Left colon (tissue), 2 donors: ENCODE measurements at regions not wholly inside any gene's neighbourhood (a gene's known extent, or its start where the extent isn't known, plus 50 kb on each side); places are given as distances from the start of the nearest gene placed in this dataset.

Source experiments
- ATAC-seq: fragments of 200-7000 bp; cut with Tn5 transposase; one replicate; pipeline ENCODE4 v1.9.1; 2020; ENCODE audit warnings: mild to moderate bottlenecking, moderate library complexity
- DNase-seq, 2 donors: peaks; one replicate each; pipeline ENCODE4 v3.0.0-alpha.2; 2020
- intact Hi-C, 2 donors: fragments of 100-400 bp; cut with DNase I in 1 of 2; cut with micrococcal nuclease in 1 of 2; formaldehyde crosslinking; loops; one replicate each; pipeline versions ENCODE4 v1.11.2 to v1.14.0; 2022; cut with DNase I, micrococcal nuclease
- donor health status: DM: no; HTN: no; CAD: no.
- donor health status: DM: yes; HTN: yes; CAD: no.

DNA sequence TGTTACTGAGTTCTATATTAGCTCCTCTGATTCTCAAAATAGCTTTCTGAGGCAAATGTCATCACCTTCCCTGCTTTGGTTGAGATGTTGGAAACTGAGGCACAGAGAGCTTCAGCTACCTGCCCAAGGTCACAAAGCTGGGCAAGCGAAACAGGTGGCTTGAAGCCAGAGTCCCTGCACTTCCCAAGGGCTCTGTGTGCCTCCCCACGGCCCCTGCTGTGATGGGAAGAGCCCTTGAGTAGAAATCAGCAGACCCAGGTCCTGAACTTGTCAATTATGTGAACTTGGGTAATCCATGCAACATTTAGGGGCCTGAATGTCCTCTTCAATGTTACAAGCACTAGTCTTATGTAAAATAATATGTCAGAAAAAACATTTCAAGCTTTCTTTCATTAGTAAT lies 327.3 kb upstream of the PODXL start:
- ATAC-seq: no peak
- intact Hi-C loops: no loop called here

DNA sequence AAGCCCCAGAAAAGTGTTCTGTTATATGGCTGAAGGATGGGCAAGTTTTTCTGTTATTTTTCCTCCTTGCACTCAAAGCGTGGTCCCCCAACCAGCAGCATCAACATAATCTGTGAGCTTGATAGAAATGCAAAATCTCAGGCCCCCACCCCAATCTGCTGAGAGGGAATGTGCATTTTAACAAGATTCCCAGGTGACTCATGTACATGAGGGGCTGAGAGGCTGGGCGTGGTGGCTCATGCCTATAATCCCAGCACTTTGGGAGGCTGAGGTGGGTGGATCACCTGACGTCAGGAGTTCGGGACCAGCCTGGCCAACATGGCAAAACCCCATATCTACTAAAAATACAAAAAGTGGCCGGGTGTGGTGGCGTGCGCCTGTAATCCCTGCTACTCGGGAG lies 326.8 kb upstream of the PODXL start:
- ATAC-seq (no peak), DNase-seq (no peak)
- intact Hi-C loops: no loop called here

More for the DNA sequence above, 327.3 kb upstream of the PODXL start:
- no peak for DNase-seq

DNA sequence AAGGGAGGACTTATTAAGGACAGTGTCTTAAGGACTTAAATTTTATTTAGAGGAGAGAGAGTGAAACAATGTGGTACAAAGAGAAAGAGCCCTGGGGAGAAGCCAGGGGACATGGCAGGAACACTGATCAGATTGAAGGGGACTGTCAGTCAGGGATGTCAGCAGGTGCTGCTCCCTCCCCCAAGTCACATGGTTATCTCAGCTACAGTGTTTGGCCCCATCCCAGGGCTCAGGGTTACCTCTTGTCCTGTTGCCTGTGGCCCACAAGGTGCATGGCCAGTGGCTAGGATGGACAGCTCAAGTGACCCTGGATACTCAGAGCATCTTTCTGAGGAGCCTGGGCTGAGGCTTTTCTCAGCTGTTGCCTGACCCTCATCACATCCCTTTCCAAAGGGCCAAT lies 325.9 kb upstream of the PODXL start:
- intact Hi-C loops: no loop called here
- no peak for ATAC-seq
- no peak for DNase-seq

DNA sequence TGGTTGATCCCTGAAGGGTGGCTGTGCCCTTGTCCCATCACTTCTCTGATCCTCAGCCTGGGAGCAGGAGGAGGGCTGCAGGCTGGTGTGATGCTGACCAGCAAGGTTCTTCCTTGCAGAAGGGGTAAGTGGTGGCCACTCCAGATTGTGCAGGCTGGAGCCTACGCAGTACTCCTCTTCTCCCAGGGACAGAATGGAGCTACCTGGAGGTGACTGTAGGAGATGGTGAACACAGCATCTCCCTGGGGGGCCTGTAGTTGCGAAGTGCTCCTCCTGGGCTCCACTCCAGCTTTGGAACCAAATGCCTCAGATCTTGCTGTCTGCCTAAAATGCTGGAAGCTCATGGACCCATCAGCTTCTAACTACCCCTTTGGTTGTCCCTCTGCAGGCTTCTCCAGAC lies 323.6 kb upstream of the PODXL start:
- DNase-seq (no peak), ATAC-seq (no peak)
- intact Hi-C loops: no loop called here

DNA sequence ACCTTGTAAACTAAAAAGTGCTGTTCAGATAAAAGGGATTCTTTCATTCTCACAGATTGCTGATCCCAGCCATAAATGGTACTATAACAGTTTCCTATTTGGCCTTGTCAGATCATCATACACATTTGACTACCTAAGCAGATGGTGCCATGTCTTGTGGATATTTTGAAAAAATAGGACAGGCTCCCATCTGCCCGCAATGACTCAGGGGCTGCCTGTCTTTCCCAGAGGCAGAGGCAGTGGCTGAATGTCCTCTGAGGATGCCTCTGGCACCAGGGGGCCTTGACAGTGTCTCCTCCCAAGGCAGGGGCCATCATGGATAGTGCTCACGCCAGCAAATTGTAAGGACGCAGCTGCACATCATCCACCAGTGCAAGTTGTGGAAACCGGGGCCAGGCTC lies 323.0 kb upstream of the PODXL start:
- intact Hi-C loops: no loop called here
- ATAC-seq: no peak
- no peak for DNase-seq

DNA sequence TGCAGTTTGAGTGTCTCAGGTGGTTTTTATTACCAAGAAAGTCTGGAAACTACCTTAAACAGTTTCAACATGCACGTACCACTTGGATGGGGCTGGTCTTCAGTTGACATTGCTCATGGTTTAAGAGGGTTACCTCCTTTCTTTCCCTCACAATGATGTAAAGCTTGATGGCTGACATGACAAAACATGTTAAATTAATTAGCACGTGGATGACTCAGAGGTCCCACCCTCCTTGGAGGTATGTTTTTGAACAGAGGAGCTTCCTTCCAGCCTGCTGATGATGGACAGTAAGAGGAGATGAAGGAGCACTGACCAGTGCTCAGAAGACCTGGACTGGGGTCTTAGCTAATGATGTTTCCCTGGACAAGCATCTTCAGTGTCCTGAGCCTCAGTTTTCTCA lies 322.3 kb upstream of the PODXL start:
- ATAC-seq (no peak), DNase-seq (no peak)
- intact Hi-C loops: no loop called here

DNA sequence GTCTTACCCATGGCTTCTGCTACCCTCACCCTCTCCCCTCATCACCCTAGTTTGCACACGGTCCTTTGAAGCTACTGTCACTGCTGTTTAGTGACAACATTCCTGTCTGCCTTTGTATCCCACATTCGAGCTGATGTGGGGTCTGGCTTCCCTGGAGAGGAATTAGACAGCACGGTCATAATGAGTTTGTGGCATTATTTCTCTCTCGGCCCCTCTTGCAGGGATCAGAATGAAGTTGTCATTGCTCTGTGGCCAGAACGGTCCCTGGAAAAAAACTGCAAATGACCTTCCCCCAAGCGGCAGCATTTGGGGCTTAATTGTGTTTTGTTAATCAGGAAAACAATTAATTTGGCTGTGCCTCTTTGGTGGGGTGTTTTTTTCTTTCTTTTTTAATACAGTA lies 317.2 kb upstream of the PODXL start:
- ATAC-seq (no peak), DNase-seq (no peak)
- intact Hi-C loops: no loop called here

DNA sequence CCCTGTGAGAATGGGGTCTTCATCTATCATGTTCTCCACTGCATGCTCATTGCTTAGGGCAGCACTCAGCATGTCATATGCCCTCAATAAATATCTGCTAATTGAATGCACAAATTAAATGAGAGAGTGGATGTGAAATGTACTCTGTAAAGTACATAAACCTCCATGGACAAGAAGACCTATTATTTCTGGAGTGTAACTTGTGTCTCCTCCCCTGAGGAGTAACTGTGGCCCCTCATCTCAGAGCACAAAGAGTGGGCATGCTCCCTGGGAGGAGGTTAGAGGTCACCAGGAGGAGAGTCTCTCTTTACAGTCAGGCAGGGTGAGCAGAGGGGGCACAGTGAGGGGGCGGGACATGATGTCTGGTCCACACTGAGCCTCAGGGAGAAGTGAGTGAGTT lies 313.6 kb upstream of the PODXL start:
- DNase-seq (no peak), ATAC-seq (no peak)
- intact Hi-C loops: no loop called here

DNA sequence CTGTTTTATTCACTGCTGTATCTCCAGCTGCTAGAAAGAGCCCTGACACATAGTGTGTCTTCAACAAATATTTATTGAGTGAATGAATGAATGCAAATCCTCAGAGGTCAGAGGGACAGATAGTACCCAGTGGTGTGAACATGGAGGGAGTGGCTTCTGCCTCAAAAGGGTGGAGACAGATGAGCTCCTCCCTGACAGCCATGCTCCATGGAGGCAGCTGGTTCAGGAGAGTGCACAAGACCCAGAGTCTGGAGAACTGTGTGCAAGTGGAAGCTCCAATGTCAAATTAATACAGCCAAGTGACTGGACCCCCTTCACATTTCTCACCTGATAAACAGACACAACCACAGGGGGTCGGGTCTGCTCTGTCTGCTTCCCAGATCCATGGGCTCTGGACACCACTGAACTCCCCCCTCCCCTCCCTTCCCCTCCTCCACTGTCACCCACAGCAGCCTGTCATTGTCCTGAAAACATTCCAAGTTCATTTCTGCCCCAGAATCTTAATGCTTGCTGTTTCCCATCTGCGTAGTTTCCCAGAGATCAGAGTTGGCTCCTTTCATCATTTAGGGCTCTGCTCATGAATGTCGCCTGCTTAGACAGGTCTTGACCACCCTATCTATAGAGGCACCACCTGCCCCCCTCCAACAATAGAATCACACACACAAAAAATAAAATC lies 312.9 kb upstream of the PODXL start:
- ATAC-seq: no peak
- intact Hi-C loops: no loop called here
- DNase-seq: no peak

DNA sequence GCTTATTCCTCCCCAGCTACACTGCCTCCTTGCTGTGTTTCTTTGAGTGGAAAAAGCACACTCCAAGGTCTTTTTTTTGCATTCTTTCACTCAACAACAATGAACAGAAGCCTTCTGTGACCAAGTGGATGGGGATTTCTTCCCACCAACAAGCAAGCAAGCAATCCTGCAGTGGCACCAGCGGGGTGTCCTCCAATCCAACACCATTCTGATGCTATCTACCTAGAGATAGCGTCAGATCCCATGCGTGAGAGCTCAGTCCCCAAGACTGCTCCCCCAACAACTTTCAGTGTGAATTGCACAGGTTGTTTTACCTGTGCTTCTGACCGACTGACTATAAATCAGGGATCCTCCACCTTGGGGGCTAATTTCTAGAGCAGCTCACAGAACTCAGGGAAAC lies 311.0 kb upstream of the PODXL start:
- no peak for DNase-seq
- no peak for ATAC-seq
- intact Hi-C loops: no loop called here

DNA sequence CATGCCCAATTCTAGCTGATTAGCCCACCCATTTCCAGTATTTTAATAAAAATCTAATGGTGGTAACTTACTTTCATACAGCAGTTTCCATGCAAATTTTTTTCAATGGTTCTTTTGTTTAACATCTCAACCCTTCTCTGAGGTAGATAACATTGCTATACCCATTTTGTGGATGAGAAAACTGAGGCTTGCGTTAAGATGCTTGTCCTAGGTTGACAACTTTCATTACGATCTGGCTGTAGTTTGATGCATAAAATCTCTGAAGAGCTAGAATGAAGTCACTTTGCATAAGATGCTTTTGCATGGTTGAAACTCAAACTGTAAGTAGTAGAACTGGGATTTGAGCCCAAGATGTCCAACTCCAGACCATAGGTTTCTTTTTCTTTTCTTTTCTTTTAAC lies 309.5 kb upstream of the PODXL start:
- ATAC-seq (no peak), DNase-seq (no peak)
- intact Hi-C loops: no loop called here

DNA sequence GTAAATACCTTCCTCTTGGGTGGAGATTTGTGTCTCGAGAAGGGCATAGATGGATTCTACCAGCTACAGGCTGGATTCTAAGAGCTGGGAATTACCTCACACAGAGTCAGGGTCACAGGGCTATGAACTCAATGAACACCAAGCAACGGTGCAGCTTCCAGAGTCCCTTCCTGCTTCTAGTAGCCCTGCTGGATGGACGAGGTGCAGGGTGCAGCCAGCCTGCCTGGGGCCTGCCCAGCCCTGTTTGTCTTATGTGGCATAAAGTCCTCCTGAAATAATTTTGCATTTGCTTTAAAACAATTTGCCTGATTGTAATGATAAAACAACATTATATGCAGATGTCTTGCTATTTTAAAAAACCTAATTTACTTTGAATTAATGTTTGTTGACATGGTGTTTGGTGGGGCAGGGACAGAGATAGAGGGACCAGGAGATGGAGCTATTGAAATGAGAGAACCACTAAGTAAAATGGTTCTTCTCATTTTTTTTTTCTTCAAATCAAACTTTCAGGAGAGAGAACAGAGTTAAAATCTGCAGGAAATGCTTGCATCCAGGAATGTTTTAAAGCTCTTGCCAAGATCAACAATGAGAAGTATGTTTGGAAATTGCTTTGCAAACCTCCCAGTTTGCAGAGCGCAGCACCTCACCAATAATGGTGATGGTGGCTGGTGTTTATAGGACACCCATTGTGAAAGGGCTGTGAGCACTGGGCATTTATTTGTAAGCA lies 305.4 kb upstream of the PODXL start:
- intact Hi-C loops: no loop called here
- DNase-seq (no peak), ATAC-seq (no peak)

DNA sequence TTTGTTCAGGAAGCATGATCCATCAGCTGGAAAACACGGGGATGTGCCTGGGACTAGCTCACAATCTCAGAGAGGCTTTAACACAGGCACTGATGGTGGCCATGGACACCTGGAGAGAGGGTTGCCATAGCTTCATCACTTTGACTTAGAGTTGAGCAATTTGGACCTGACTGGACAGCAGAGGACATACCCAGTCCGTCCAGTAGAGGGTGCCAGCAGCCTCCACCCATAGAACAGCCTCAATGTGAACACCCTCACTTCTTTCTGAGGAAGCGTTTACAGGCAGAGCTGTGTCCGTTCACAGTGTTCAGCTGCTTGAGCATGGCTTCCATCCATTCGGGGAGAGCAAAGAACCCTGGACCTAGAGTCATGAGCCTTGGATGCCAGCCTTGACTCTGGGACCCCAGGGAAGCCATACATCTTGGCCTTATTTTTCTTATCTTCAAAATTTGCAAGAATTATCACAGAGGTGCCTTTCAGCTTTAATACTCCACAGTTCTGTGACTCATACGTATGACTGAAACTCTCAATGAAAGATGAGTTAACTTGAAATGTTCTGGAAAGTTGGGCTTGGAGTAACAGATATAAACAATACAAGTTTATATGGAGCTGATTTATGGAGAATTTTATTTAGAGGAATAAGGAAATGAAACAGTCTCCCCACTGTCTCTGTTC lies 302.9 kb upstream of the PODXL start:
- intact Hi-C loops: no loop called here
- ATAC-seq (peak; percentile 91), DNase-seq (peak; percentile 58 to 66)

DNA sequence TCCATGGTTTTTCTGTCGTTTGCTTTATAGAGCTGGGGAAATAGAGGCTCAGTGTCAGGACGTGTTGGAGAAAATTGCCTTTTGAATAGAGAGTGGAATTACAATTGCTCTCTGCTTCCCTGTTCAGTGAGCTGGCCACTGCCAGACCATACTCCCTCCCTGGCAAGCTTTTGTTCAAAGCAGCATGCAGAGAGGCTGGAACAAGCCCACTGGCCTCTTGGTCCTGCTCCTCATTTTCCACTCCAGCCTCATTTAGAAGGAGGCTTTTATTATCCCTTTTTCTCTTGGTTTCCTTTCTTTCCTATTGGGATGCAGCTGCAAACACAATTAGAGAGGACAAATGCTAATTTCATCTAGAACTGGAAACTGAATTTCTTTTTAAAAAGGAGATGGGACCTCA lies 302.2 kb upstream of the PODXL start:
- DNase-seq (no peak), ATAC-seq (no peak)
- intact Hi-C loops: no loop called here

DNA sequence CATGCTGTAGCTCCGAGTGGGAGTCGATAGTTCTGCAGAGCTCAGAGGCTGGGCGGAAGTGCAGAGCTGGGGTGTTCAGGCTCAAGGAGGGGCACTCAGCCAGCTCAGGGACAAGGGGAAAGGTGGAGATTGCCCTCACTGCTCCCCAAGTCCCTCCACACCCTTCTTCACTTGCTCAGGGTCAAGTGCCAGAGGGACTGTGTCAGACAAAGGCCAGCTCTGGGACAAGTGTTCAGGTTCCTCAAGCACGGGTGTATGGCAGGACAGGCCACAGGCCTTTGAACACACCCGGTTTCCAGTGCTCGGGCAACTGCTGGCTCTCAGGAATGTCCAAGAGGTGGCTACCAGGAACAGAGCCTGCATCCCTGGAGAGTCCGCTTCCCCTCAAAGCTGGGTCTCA lies 293.0 kb upstream of the PODXL start:
- intact Hi-C loops: no loop called here

DNA sequence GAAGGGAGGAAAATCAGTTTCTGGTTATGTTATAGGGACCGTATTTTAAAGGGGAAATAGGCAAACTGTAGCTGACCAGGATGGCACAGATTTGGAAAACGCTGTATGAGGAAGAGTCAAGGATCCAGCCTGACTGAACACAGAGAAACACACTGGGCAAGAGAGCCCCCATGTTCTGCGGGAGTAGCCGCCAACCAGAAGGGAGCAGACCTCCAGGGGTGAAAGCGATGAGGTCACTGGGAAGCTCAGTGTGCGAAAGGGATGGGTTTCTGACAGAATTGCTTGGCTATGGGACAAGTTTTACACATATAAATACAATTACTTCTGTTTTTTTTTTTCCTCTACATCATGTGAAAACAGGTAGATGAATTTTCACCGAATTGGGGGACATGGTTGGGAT lies 291.6 kb upstream of the PODXL start:
- DNase-seq: no peak
- intact Hi-C loops: no loop called here
- no peak for ATAC-seq

More for the DNA sequence above, 293.0 kb upstream of the PODXL start:
- DNase-seq (no peak), ATAC-seq (no peak)

DNA sequence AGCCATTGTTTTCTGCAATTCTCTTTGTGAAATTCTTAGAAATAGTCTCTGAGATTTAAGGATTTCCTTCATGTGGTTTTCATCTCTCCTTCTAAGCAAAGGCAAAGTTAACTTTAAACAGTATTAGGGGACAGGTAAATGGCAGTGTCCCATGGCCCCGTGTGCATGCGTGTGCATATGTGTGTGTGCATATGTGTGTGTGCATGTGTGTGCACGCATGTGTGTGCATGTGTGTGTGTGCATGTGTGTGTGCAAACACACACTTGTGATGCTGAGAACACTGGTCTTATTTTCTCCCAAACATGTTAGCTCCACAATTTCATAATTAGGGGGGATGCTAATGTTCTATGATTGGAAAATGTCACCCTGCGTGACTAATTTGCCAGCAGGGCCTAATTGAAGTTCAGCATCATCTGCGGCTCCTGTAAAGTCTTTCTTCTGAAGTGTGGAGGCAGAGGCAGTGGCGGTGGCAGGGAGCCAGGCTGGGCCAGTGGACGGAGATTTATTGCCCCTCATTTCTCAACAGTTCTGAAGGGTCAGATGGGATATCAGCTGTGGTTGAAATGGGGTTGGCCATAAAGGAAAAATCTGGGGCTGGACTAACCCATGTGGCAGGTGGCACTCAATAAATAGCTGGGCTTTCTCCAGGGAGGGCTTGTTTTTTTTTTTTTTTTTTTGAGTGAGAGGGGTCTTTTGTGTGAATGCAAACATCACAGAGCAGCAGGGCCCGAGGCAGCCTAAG lies 289.3 kb upstream of the PODXL start:
- DNase-seq (no peak), ATAC-seq (no peak)
- intact Hi-C loops: no loop called here

DNA sequence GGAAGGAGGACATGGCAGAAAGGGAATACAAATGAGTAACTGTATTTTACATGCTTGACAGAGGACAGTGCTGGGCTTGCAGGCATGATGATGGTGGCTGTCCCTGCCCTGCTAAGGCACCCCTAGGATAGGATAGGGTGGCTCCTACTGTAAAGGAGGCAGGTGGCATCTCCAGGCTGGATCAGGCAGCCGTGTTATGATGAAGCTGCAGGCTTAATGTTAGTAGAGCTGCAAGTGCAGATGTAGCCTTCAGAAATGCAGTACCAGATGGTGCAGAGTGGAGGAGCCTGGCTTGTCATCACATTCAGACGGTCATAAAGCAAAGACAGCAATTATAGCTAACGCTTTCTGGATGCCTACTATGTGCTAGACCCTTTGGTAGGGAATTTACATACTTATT lies 287.9 kb upstream of the PODXL start:
- ATAC-seq (no peak), DNase-seq (no peak)
- intact Hi-C loops: no loop called here

DNA sequence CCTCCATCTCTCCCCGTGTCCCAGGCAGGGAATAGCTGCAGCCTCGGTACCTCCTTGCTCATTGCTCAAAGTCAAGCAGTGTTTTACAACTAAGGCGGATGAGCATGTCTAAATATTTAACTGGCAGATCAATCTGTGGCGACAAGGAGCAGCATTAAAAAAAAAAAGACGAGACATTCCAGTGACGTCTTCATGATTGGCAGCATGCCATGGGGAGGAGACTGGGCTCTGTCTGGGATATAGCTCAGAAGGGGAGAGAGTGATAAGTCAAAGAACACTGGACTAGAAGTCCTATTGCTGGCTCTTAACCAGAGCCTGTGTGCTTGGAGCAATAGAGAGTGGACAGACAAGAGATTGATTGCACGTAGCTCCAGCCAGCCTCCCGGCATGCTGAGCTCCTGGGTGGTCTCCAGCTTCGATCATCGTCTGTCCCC lies 287.5 kb upstream of the PODXL start:
- intact Hi-C loops: no loop called here
- DNase-seq (peak; percentile 31 to 40), ATAC-seq (peak; percentile 45)
